GM12872 (cell line): ENCODE measurements at regions not wholly inside any gene's neighbourhood (a gene's known extent, or its start where the extent isn't known, plus 50 kb on each side); places are given as distances from the start of the nearest gene placed in this dataset.

ENCODE experiments used
- TF ChIP-seq, protein P1 (sequence below): IDR thresholded peaks from 3 replicates; pipeline ENCODE4 v1.5.1; 2011; ENCODE audit warnings: low read depth, mild to moderate bottlenecking, low read length, moderate library complexity; ENCODE audit not compliant: insufficient read depth

DNA sequence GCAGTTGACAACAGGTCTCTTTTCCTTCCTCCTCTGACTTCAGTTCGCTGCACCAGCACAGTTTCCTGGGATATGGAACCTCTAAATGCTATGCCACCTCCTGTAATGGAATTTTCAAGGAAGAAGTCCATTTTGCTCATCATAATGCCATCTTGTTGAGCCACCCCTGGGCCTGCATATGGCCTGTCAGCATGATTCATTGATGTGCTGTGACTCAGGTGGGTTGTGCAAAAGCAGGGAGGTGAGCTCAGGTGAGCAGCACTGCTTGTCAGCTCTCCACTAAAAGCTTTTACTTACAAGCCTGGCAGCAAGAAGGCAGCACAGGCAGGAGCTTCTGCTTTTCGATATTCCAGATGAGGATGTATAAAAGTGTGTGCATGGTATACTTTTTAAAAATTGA is 247.1 kb upstream of the LMCD1 start:
- TF ChIP-seq, protein P1, sequence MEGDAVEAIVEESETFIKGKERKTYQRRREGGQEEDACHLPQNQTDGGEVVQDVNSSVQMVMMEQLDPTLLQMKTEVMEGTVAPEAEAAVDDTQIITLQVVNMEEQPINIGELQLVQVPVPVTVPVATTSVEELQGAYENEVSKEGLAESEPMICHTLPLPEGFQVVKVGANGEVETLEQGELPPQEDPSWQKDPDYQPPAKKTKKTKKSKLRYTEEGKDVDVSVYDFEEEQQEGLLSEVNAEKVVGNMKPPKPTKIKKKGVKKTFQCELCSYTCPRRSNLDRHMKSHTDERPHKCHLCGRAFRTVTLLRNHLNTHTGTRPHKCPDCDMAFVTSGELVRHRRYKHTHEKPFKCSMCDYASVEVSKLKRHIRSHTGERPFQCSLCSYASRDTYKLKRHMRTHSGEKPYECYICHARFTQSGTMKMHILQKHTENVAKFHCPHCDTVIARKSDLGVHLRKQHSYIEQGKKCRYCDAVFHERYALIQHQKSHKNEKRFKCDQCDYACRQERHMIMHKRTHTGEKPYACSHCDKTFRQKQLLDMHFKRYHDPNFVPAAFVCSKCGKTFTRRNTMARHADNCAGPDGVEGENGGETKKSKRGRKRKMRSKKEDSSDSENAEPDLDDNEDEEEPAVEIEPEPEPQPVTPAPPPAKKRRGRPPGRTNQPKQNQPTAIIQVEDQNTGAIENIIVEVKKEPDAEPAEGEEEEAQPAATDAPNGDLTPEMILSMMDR = no peak

DNA sequence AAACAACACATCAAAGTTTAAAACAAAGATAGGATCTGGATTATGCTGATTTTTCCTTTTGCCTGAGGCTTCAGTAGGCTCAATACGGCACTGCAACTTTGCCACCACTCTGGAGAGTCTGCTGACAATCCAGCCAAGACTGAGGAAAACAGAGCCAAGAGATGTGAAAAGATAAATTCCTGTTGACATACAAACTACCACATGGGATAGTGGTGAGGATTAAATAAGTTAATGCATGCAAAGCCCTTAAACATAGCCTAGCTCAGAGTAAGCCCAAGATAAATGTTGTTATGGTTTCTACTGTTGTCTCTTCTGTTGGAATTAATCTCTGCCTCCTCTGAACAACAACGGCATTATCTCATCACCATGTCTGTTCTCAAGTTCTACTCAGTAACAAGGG is 245.9 kb upstream of the LMCD1 start:
- TF ChIP-seq, protein P1 = no peak

DNA sequence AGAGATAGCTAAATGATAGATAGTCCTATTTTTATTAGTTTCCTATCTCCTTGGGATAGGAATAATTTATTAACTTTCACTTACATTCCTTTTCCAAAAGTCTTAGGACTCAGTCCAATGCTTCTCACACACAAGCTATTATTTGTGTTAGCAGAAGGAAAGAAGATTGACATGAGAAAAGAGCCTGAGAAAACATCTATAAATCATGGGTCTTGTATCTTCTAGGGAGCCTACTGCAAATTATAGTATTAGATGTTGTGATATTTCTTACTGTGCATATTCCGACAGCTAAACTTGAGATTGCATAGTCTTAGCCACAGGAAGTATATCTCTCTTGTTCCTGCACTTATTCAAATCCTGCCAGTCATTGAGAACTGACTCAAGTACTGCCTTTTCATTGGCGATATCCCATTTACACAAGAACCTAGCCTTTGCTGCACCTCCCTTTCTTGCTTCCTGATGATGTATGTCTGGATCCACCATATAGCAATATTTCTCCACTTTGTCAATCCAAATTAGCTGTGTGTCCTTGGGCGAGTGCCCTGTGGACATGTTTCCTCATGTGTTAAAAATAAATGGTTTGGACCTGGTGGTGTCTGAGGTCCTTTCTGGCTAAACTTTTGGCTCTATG is 245.1 kb upstream of the LMCD1 start:
- TF ChIP-seq, protein P1 = no peak

DNA sequence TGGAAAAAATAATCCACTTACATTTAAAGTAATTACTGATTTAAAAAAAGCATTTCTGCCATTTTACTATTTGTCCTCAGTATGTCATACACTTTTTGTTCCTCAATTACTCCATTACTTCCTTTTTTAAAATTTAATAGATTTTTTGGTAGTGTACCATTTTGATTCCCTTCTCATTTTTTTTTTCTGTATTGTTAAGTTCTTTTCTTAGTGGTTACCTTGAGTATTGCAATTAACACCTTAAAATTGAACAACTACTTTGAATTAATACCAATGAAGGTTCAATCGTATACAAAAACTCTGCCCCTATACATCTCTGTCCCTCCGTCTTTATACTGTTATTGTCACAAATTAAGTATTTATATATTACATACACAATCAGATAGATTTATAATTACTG is 240.6 kb upstream of the LMCD1 start:
- TF ChIP-seq, protein P1 = no peak

DNA sequence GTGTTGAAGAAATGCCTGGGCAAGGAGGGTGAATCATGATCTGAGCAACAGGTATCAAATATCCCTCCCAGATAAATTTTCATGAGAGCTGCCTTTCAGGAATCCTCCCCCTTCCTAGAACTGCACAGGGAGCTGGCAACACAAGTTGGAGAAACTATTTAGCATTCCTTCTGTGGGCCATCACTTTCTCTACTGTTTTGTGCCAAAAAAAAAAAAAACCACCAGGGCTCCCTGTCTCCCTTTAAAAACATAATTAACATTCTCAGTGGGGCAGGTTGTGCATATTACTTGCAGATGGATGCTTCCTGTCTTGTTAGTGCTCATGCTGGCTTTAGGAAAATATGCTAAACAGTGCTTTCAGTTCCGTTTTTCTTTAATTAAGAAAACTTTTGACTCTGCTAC is 234.9 kb upstream of the LMCD1 start:
- TF ChIP-seq, protein P1 = no peak

DNA sequence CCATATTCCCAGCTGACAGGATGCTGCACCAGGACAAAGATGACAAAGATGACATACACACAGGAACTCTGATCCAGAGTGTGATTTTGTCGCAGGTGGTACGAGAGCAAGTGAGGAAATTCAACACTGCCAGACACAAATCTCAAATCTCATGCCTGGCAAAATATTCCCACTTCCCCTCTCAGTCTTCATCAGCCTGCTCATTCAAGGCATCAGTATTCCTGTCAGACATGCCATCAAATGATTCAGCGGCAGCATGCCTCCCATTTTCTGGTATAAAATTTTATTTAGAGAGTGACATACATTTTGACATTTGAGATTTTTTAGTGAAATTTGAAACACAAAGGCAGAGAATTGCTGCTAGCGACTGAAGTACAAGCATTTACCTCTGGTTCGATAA is 228.1 kb upstream of the LMCD1 start:
- TF ChIP-seq, protein P1 = no peak

DNA sequence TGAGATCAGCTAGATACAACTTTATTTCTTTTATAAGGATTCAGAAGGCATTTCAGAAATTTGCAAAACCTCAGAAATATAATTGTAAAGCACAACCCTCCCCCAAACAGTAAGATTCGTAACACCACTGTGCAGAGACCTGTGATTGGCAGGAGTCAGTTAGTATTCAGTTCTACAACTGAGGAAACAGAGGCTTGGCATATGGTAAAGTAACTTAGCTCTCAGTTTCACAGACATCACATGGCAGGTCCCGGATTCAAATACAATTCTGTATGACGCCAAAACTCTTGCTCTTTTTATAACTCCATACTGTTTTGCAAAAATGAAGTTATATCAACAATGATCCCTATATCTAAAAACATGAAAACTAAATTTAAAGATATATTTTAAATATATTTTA is 225.6 kb upstream of the LMCD1 start:
- TF ChIP-seq, protein P1 = no peak
